CD4-positive, alpha-beta T cell (primary cell): ENCODE measurements at regions not wholly inside any gene's neighbourhood (a gene's known extent, or its start where the extent isn't known, plus 50 kb on each side); places are given as distances from the start of the nearest gene placed in this dataset.

Experiments used
- ATAC-seq: fragments of 200-7000 bp; cut with Tn5 transposase; one replicate; pipeline ENCODE4 v1.10.0; 2022; ENCODE audit warnings: mild to moderate bottlenecking; ENCODE audit not compliant: poor library complexity
- CTCF ChIA-PET: fragments of 350-600 bp; sonication (Branson Sonifier 250); formaldehyde crosslinking; loops from one replicate; lab custom pipeline; 2021; ENCODE audit warnings: antibody characterized with exemption, inconsistent platforms; lab: Charles Lee
- POLR2A ChIA-PET: fragments of 350-600 bp; sonication (Branson Sonifier 250); formaldehyde crosslinking; loops from one replicate; lab custom pipeline; 2021; ENCODE audit warnings: antibody characterized with exemption, inconsistent platforms; lab: Charles Lee
- DNase-seq, 14 experiments: peaks; one replicate each; pipeline ENCODE4 v3.0.0-alpha.2; 2013 to 2020; ENCODE audit warnings: mixed read lengths in 2 of 14
- H3K27ac ChIP-seq, 2 donors: one replicate each; pipeline versions ENCODE4 v1.5.1 to v1.7.0; 2013; ENCODE audit warnings: low read length in 2 of 2, low read depth in 1 of 2, mild to moderate bottlenecking in 1 of 2
- H3K27me3 ChIP-seq, 2 experiments: 1 replicate in 1 of 2; 2 replicates in 1 of 2; pipeline versions ENCODE4 v1.6.1 to v1.7.0; 2013; ENCODE audit warnings: low read length in 2 of 2, control low read depth in 1 of 2, mild to moderate bottlenecking in 1 of 2, moderate library complexity in 1 of 2; ENCODE audit not compliant: insufficient read depth in 2 of 2, control insufficient read depth in 1 of 2
- H3K36me3 ChIP-seq: one replicate; pipeline ENCODE4 v1.6.1; 2013; ENCODE audit warnings: low read length, control low read depth; ENCODE audit not compliant: insufficient read depth
- H3K4me1 ChIP-seq: one replicate; pipeline ENCODE4 v1.6.1; 2013; ENCODE audit warnings: low read length, control low read depth; ENCODE audit not compliant: insufficient read depth
- H3K4me3 ChIP-seq: one replicate; pipeline ENCODE4 v1.5.1; 2013; ENCODE audit warnings: mild to moderate bottlenecking, low read length, moderate library complexity
- H3K9me3 ChIP-seq, 2 experiments: 1 replicate in 1 of 2; 2 replicates in 1 of 2; pipeline versions ENCODE4 v1.6.1 to v1.7.0; 2013; ENCODE audit warnings: low read length in 2 of 2, mild to moderate bottlenecking in 2 of 2, control low read depth in 1 of 2, moderate library complexity in 1 of 2; ENCODE audit not compliant: control insufficient read depth in 1 of 2, insufficient read depth in 1 of 2
- H3K27ac Mint-ChIP-seq: one replicate; pipeline ENCODE4 v1.8.0; 2020; ENCODE audit warnings: mixed read lengths
- H3K27me3 Mint-ChIP-seq: one replicate; pipeline ENCODE4 v1.8.0; 2021; ENCODE audit warnings: mixed read lengths
- H3K36me3 Mint-ChIP-seq: one replicate; pipeline ENCODE4 v1.8.0; 2021; ENCODE audit warnings: low read depth, mixed read lengths
- H3K4me1 Mint-ChIP-seq: one replicate; pipeline ENCODE4 v1.8.0; 2021; ENCODE audit warnings: low read depth, mixed read lengths
- H3K4me3 Mint-ChIP-seq: one replicate; pipeline ENCODE4 v1.8.0; 2020; ENCODE audit warnings: mild to moderate bottlenecking, mixed read lengths
- H3K9me3 Mint-ChIP-seq: one replicate; pipeline ENCODE4 v1.8.0; 2020; ENCODE audit warnings: mixed read lengths
- intact Hi-C, 2 experiments: fragments of 100-400 bp; cut with DNase I in 1 of 2; cut with micrococcal nuclease in 1 of 2; formaldehyde crosslinking; loops; one replicate each; pipeline versions ENCODE4 v1.15.1 to v1.9.0; 2023 to 2025; cut with DNase I, micrococcal nuclease
- TF ChIP-seq, protein P1 (sequence below): fragments of 200-600 bp; IDR thresholded peaks from one replicate; pipeline ENCODE4 v1.8.0; 2022; ENCODE audit warnings: antibody characterized with exemption, mild to moderate bottlenecking

DNA sequence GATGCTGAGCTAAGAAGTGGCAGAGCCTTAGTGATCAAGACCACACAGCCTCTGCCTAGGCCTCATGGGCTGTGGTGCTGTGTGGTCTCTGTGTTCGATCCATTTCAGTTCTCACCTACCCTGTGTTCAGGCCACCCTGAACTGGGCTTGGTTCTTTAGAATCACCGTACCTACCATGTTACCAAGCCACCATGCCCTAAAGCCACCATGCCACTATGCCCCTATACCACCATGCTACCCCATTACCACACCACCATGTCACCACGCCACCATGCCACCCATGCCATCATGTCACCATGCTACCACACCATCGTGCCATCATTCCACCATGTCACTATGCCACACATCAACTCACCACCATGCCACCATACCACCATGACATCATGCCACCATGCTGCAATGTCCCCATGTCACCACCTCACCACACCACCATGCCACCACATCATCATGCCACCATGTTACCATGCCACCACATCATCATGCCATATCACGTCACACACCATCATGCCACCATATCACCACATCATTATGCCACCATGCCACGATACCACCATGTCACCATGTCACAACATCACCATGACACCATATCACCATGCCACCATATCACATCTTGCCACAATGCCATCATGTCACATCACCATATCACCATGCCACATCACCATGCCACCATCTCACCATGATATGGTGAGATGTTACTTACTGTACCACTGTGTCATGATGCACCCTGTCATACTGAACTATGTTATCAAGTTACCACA is 191.0 kb upstream of the ARL4C start:
- Histone ChIP-seq H3K27me3 (peaks cover 10% of the 10 kb centered on the region in 2 experiments), H3K4me1 (no peaks in the 10 kb centered on the region), H3K27ac (no peak overlapping the region), H3K9me3 (no peaks in the 10 kb centered on the region), H3K36me3 (no peaks in the 10 kb centered on the region), H3K4me3 (no peak overlapping the region)
- H3K27me3 Mint-ChIP-seq, result peaks cover 23% of the 10 kb centered on the region
- TF ChIP-seq, protein P1, sequence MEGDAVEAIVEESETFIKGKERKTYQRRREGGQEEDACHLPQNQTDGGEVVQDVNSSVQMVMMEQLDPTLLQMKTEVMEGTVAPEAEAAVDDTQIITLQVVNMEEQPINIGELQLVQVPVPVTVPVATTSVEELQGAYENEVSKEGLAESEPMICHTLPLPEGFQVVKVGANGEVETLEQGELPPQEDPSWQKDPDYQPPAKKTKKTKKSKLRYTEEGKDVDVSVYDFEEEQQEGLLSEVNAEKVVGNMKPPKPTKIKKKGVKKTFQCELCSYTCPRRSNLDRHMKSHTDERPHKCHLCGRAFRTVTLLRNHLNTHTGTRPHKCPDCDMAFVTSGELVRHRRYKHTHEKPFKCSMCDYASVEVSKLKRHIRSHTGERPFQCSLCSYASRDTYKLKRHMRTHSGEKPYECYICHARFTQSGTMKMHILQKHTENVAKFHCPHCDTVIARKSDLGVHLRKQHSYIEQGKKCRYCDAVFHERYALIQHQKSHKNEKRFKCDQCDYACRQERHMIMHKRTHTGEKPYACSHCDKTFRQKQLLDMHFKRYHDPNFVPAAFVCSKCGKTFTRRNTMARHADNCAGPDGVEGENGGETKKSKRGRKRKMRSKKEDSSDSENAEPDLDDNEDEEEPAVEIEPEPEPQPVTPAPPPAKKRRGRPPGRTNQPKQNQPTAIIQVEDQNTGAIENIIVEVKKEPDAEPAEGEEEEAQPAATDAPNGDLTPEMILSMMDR, result no peak
- no peak overlapping the region for H3K4me3 Mint-ChIP-seq
- H3K36me3 Mint-ChIP-seq, result no peaks in the 10 kb centered on the region
- no peak for ATAC-seq
- ChIA-PET POLR2A (interaction anchor here (0.9 kb wide), 1 partner anchor 14 kb away, joined by 3 read pairs; no protein-coding TSS in a partner anchor), CTCF (no interaction called here)
- H3K27ac Mint-ChIP-seq, result no peak overlapping the region
- H3K9me3 Mint-ChIP-seq, result no peaks in the 10 kb centered on the region
- H3K4me1 Mint-ChIP-seq, result no peaks in the 10 kb centered on the region
- intact Hi-C loops, result no loop called here
- DNase-seq, result no peak

DNA sequence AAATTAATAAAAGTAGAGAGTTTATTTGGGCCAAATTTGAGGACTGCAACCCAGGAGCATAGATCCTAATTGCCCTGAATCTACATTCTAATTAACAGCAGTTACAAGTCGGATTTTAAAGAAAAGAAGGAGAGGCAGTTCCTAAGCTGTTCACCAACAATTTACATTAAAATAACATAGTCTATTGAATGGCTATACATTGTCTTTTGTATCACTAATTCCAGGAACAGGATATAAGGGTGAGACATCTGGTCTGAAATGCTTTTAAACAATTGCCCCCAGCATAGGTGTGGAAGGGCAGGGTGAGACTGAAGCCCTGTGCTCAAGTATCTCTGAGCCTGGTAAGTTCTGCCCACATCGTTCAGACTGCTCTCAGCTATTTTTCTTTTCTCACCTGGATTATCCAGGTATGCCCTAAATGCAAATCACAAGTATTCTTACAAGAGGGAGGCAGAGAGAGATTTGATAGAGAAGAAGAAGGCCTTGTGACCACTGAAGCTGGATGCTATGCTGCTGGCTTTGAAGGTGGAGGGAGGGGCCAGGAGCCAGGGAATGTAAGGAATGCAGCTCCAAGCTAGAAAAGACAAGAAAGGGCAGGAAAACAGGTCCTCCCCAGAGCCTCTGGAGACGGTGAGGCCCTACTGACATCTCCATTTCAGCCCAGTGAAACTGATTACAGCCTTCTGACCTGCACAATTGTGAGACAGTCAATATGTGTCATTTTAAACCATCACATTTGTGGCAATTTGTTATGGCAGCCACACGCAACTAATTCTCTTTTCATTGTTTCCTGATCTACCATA is 189.4 kb upstream of the ARL4C start:
- Mint-ChIP-seq H3K4me3 (no peak overlapping the region), H3K4me1 (no peaks in the 10 kb centered on the region), H3K27ac (no peak overlapping the region), H3K27me3 (peaks cover 9% of the 10 kb centered on the region), H3K36me3 (no peaks in the 10 kb centered on the region), H3K9me3 (no peaks in the 10 kb centered on the region)
- TF ChIP-seq, protein P1, result no peak
- no peak overlapping the region for H3K27ac ChIP-seq
- ATAC-seq (no peak), DNase-seq (no peak)
- H3K4me1 ChIP-seq, result no peaks in the 10 kb centered on the region
- CTCF ChIA-PET, result no interaction called here
- H3K36me3 ChIP-seq, result no peaks in the 10 kb centered on the region
- no peaks in the 10 kb centered on the region for H3K9me3 ChIP-seq
- no peak overlapping the region for H3K4me3 ChIP-seq
- peaks cover 6 to 10% of the 10 kb centered on the region in 2 experiments for H3K27me3 ChIP-seq
- POLR2A ChIA-PET, result no interaction called here
- intact Hi-C loops, result no loop called here

DNA sequence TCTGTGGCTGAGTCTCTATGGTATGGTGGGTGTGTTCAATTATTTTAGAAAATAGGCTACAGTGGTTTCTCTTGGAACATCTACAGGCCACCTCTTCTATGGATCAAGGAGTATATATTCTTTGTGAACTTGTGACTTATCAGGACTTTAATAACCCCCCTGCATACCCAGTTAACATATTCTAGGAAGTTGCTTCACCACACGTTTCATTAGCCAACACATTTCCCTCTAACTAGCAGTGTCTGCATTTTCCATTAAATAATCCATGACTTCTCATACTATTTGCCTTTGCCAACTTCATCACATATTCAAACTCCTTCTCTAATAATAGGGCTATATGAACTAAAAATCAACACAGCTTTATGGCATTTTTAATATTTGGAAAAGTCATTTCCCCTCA is 187.6 kb upstream of the ARL4C start:
- DNase-seq, result no peak
- ChIA-PET CTCF (no interaction called here), POLR2A (no interaction called here)
- Mint-ChIP-seq H3K4me1 (no peaks in the 10 kb centered on the region), H3K27ac (no peak overlapping the region), H3K36me3 (no peaks in the 10 kb centered on the region), H3K27me3 (no peaks in the 10 kb centered on the region), H3K9me3 (no peaks in the 10 kb centered on the region), H3K4me3 (no peak overlapping the region)
- Histone ChIP-seq H3K9me3 (no peaks in the 10 kb centered on the region), H3K27ac (no peak overlapping the region), H3K27me3 (peaks cover 0 to 8% of the 10 kb centered on the region in 2 experiments), H3K36me3 (no peaks in the 10 kb centered on the region), H3K4me3 (no peak overlapping the region), H3K4me1 (no peaks in the 10 kb centered on the region)
- TF ChIP-seq, protein P1, result no peak
- intact Hi-C loops, result no loop called here
- no peak for ATAC-seq
